ENCODE measurements at regions not wholly inside any gene's neighbourhood (a gene's known extent, or its start where the extent isn't known, plus 50 kb on each side); places are given as distances from the start of the nearest gene placed in this dataset.

GRCh38 chr1:14500041-14500440, 98.4 kb upstream of the KAZN start:
- no peak for DNase-seq (ENCODE audit: low read depth)

- no peak for DNase-seq (ENCODE audit: low read depth)
Measured at GRCh38 chr1:14500912-14501311, 97.6 kb upstream of the KAZN start.

- DNase-seq (ENCODE audit: low read depth), result no peak
Measured at GRCh38 chr1:14504517-14504916, 94.0 kb upstream of the KAZN start.

- DNase-seq (ENCODE audit: low read depth), result no peak
Measured at GRCh38 chr1:14506471-14507255, 91.8 kb upstream of the KAZN start.

GRCh38 chr1:14507262-14507661, 91.2 kb upstream of the KAZN start:
- no peak for DNase-seq (ENCODE audit: low read depth)

GRCh38 chr1:14508613-14509012, 89.9 kb upstream of the KAZN start:
- no peak for DNase-seq (ENCODE audit: low read depth)

- no peak for DNase-seq (ENCODE audit: low read depth)
Measured at GRCh38 chr1:14511166-14511680, 87.3 kb upstream of the KAZN start.

- DNase-seq (ENCODE audit: low read depth), result no peak
Measured at GRCh38 chr1:14511796-14512585, 86.5 kb upstream of the KAZN start.

- DNase-seq (ENCODE audit: low read depth), result no peak
Measured at GRCh38 chr1:14513111-14513510, 85.4 kb upstream of the KAZN start.

- no peak for DNase-seq (ENCODE audit: low read depth)
Measured at GRCh38 chr1:14514739-14515138, 83.7 kb upstream of the KAZN start.

- no peak for DNase-seq (ENCODE audit: low read depth)
Measured at GRCh38 chr1:14516974-14517840, 81.3 kb upstream of the KAZN start.

GRCh38 chr1:14517841-14518180, 80.7 kb upstream of the KAZN start:
- no peak for DNase-seq (ENCODE audit: low read depth)

- DNase-seq (ENCODE audit: low read depth), result no peak
Measured at GRCh38 chr1:14519976-14520375, 78.5 kb upstream of the KAZN start.

GRCh38 chr1:14520514-14521163, 77.8 kb upstream of the KAZN start:
- DNase-seq (ENCODE audit: low read depth), result no peak

GRCh38 chr1:14521622-14522021, 76.9 kb upstream of the KAZN start:
- DNase-seq (ENCODE audit: low read depth), result no peak

- DNase-seq (ENCODE audit: low read depth), result no peak
Measured at GRCh38 chr1:14522077-14522925, 76.2 kb upstream of the KAZN start.

- no peak for DNase-seq (ENCODE audit: low read depth)
Measured at GRCh38 chr1:14522926-14523241, 75.6 kb upstream of the KAZN start.

- DNase-seq (ENCODE audit: low read depth), result no peak
Measured at GRCh38 chr1:14524826-14525636, 73.5 kb upstream of the KAZN start.

GRCh38 chr1:14529475-14529874, 69.0 kb upstream of the KAZN start:
- no peak for DNase-seq (ENCODE audit: low read depth)

GRCh38 chr1:14531519-14531918, 67.0 kb upstream of the KAZN start:
- DNase-seq (ENCODE audit: low read depth), result no peak

Measured in stimulated activated CD8-positive, alpha-beta memory T cell treated with anti-CD3 and anti-CD28 coated beads, Interleukin-4, amount 100 ng/mL, for 24 hours (primary cell).